ENCODE measurements at regions not wholly inside any gene's neighbourhood (a gene's known extent, or its start where the extent isn't known, plus 50 kb on each side); places are given as distances from the start of the nearest gene placed in this dataset.

DNA sequence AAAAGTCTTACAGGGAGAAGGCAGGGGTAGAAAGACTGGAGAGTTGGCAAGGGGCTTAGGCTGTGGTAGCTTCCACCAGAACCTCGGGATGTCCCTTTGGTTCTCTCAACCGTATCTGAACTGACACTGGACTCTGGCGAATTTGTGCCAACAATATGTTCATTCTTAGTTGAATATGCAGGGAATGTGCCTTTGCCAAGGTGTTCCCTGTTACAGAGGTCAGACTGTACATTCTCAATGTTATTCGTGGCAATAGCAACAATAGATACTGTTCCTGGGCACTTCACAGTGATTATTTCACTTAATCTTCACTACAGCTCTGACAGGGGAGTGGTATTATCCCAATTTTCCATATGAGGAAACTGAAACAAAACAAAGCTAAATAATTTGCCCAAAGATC is 51.5 kb upstream of the RAB3GAP2 start:
- Histone ChIP-seq H3K79me2 (ENCODE audit: low read length) (no peaks in the 10 kb centered on the region), H3K4me3 (ENCODE audit: low read length) (no peak overlapping the region), H3K36me3 (replicated peaks; ENCODE audit: low read depth, low read length) (no peaks in the 10 kb centered on the region), H3K9ac (ENCODE audit: low read length) (no peak overlapping the region), H3K4me1 (ENCODE audit: low read length) (peaks cover 8% of the 10 kb centered on the region), H4K20me1 (ENCODE audit: insufficient read depth, low read length) (no peaks in the 10 kb centered on the region), H2AFZ (ENCODE audit: low read depth, low read length) (no peak overlapping the region), H3K4me2 (ENCODE audit: low read length) (no peak overlapping the region), H3K27me3 (ENCODE audit: low read depth, low read length) (no peaks in the 10 kb centered on the region), H3K27ac (ENCODE audit: low read length) (no peak overlapping the region), H3K9me3 (ENCODE audit: insufficient read depth, low read length) (no peaks in the 10 kb centered on the region)
- no peak for TF ChIP-seq EZH2phosphoT487 (IDR thresholded peaks at IDR 0.05; ENCODE audit: low read depth)
- TF ChIP-seq, protein P1, sequence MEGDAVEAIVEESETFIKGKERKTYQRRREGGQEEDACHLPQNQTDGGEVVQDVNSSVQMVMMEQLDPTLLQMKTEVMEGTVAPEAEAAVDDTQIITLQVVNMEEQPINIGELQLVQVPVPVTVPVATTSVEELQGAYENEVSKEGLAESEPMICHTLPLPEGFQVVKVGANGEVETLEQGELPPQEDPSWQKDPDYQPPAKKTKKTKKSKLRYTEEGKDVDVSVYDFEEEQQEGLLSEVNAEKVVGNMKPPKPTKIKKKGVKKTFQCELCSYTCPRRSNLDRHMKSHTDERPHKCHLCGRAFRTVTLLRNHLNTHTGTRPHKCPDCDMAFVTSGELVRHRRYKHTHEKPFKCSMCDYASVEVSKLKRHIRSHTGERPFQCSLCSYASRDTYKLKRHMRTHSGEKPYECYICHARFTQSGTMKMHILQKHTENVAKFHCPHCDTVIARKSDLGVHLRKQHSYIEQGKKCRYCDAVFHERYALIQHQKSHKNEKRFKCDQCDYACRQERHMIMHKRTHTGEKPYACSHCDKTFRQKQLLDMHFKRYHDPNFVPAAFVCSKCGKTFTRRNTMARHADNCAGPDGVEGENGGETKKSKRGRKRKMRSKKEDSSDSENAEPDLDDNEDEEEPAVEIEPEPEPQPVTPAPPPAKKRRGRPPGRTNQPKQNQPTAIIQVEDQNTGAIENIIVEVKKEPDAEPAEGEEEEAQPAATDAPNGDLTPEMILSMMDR (IDR thresholded peaks at IDR 0.05; ENCODE audit: low read depth, low read length), result no peak

DNA sequence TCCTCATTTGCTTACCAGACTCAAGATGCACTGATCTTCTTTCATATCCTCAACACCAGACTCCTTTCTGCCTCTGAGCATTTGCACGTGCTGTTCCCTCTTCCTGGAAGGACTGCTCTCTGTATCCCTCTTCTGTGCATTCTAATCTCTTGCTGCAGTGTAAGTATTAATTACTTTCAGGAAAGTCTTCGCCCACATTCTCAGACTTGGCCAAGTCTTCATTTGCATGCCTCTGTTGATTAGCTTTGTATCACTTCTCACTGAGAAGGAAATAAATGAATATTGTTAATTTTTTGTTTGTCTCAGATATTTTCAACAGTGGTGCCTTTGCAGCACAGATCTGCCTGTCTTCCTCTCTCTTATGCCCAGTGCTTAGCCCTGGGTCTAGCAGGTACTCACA is 50.3 kb upstream of the RAB3GAP2 start:
- no peak overlapping the region for H2AFZ ChIP-seq (ENCODE audit: low read depth, low read length)
- no peaks in the 10 kb centered on the region for H3K79me2 ChIP-seq (ENCODE audit: low read length)
- no peaks in the 10 kb centered on the region for H3K9me3 ChIP-seq (ENCODE audit: insufficient read depth, low read length)
- no peak overlapping the region for H3K4me3 ChIP-seq (ENCODE audit: low read length)
- H3K4me2 ChIP-seq (ENCODE audit: low read length), result no peak overlapping the region
- H3K9ac ChIP-seq (ENCODE audit: low read length), result no peak overlapping the region
- H3K36me3 ChIP-seq (replicated peaks; ENCODE audit: low read depth, low read length), result no peaks in the 10 kb centered on the region
- no peaks in the 10 kb centered on the region for H3K27me3 ChIP-seq (ENCODE audit: low read depth, low read length)
- H4K20me1 ChIP-seq (ENCODE audit: insufficient read depth, low read length), result no peaks in the 10 kb centered on the region
- H3K27ac ChIP-seq (ENCODE audit: low read length), result no peak overlapping the region
- TF ChIP-seq EZH2phosphoT487 (IDR thresholded peaks at IDR 0.05; ENCODE audit: low read depth), result no peak
- TF ChIP-seq, protein P1 (IDR thresholded peaks at IDR 0.05; ENCODE audit: low read depth, low read length), result no peak
- peaks cover 8% of the 10 kb centered on the region for H3K4me1 ChIP-seq (ENCODE audit: low read length)

Measured in OCI-LY3 (cell line).